ENCODE measurements at regions not wholly inside any gene's neighbourhood (a gene's known extent, or its start where the extent isn't known, plus 50 kb on each side); places are given as distances from the start of the nearest gene placed in this dataset.

GRCh38 chr6:91094806-91095475 is 508.1 kb upstream of the MAP3K7 start:
- TF ChIP-seq CTCF (IDR thresholded peaks at IDR 0.05; ENCODE audit: low read depth, low read length) (no peak), EZH2phosphoT487 (IDR thresholded peaks at IDR 0.05; ENCODE audit: low read depth) (no peak)

All from OCI-LY3 (cell line).